ENCODE measurements at regions not wholly inside any gene's neighbourhood (a gene's known extent, or its start where the extent isn't known, plus 50 kb on each side); places are given as distances from the start of the nearest gene placed in this dataset.

DNA sequence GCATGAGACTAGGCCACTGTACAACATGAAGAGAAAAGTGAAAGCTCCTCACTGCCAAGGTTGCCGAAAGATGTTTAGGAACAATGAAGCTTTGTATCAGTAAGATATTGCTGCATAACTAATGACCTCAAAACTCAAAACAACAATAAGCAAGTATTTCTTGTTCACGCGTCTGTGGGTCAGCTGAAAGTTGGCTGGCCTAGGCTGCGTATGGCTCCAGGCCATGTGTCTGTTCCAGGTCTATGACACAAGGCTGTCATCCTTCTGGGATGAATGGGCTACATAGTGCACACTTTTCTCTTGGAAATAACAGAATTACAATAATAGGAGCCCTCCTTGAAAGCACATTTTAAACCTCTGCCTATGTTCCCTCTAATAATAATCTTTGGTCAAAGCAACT, 515.9 kb downstream of the PLPP3 start:
- Mint-ChIP-seq H3K4me3 (no peak overlapping the region), H3K4me1 (peaks cover 6% of the 10 kb centered on the region), H3K27ac (no peak overlapping the region), H3K36me3 (no peaks in the 10 kb centered on the region), H3K9me3 (no peaks in the 10 kb centered on the region), H3K27me3 (ENCODE audit: low read depth) (no peaks in the 10 kb centered on the region)
- no peak for TF ChIP-seq RORB (CRISPR knock-in tag; IDR thresholded peaks at IDR 0.05)
- TF ChIP-seq, protein P1, sequence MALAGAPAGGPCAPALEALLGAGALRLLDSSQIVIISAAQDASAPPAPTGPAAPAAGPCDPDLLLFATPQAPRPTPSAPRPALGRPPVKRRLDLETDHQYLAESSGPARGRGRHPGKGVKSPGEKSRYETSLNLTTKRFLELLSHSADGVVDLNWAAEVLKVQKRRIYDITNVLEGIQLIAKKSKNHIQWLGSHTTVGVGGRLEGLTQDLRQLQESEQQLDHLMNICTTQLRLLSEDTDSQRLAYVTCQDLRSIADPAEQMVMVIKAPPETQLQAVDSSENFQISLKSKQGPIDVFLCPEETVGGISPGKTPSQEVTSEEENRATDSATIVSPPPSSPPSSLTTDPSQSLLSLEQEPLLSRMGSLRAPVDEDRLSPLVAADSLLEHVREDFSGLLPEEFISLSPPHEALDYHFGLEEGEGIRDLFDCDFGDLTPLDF (CRISPR knock-in tag; IDR thresholded peaks at IDR 0.05), result no peak
- no peak for TF ChIP-seq NFYB (CRISPR knock-in tag; conservative IDR thresholded peaks at IDR 0.05; ENCODE audit: low read depth)
- TF ChIP-seq, protein P2, sequence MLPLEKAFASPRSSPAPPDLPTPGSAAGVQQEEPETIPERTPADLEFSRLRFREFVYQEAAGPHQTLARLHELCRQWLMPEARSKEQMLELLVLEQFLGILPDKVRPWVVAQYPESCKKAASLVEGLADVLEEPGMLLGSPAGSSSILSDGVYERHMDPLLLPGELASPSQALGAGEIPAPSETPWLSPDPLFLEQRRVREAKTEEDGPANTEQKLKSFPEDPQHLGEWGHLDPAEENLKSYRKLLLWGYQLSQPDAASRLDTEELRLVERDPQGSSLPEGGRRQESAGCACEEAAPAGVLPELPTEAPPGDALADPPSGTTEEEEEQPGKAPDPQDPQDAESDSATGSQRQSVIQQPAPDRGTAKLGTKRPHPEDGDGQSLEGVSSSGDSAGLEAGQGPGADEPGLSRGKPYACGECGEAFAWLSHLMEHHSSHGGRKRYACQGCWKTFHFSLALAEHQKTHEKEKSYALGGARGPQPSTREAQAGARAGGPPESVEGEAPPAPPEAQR (CRISPR knock-in tag; IDR thresholded peaks at IDR 0.05), result no peak
- TF ChIP-seq, protein P3, sequence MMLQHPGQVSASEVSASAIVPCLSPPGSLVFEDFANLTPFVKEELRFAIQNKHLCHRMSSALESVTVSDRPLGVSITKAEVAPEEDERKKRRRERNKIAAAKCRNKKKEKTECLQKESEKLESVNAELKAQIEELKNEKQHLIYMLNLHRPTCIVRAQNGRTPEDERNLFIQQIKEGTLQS (CRISPR knock-in tag; conservative IDR thresholded peaks at IDR 0.05), result no peak
- TF ChIP-seq, protein P4, sequence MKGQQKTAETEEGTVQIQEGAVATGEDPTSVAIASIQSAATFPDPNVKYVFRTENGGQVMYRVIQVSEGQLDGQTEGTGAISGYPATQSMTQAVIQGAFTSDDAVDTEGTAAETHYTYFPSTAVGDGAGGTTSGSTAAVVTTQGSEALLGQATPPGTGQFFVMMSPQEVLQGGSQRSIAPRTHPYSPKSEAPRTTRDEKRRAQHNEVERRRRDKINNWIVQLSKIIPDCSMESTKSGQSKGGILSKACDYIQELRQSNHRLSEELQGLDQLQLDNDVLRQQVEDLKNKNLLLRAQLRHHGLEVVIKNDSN (CRISPR knock-in tag; IDR thresholded peaks at IDR 0.05), result no peak
- TF ChIP-seq CREB1 (CRISPR knock-in tag; IDR thresholded peaks at IDR 0.05), result no peak
- no peak for TF ChIP-seq GRHL2 (CRISPR knock-in tag; IDR thresholded peaks at IDR 0.05; ENCODE audit: insufficient replicate concordance, severe bottlenecking)
- TF ChIP-seq, protein P5, sequence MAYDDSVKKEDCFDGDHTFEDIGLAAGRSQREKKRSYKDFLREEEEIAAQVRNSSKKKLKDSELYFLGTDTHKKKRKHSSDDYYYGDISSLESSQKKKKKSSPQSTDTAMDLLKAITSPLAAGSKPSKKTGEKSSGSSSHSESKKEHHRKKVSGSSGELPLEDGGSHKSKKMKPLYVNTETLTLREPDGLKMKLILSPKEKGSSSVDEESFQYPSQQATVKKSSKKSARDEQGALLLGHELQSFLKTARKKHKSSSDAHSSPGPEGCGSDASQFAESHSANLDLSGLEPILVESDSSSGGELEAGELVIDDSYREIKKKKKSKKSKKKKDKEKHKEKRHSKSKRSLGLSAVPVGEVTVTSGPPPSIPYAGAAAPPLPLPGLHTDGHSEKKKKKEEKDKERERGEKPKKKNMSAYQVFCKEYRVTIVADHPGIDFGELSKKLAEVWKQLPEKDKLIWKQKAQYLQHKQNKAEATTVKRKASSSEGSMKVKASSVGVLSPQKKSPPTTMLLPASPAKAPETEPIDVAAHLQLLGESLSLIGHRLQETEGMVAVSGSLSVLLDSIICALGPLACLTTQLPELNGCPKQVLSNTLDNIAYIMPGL (CRISPR knock-in tag; IDR thresholded peaks at IDR 0.05), result no peak
- TF ChIP-seq, protein P6, sequence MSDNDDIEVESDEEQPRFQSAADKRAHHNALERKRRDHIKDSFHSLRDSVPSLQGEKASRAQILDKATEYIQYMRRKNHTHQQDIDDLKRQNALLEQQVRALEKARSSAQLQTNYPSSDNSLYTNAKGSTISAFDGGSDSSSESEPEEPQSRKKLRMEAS (CRISPR knock-in tag; IDR thresholded peaks at IDR 0.05), result no peak
- TF ChIP-seq ZNF232 (CRISPR knock-in tag; IDR thresholded peaks at IDR 0.05), result no peak
- ChIA-PET CTCF (no interaction called here), POLR2A (no interaction called here)
- ATAC-seq (no peak), DNase-seq (ENCODE audit: low spot score) (no peak)

DNA sequence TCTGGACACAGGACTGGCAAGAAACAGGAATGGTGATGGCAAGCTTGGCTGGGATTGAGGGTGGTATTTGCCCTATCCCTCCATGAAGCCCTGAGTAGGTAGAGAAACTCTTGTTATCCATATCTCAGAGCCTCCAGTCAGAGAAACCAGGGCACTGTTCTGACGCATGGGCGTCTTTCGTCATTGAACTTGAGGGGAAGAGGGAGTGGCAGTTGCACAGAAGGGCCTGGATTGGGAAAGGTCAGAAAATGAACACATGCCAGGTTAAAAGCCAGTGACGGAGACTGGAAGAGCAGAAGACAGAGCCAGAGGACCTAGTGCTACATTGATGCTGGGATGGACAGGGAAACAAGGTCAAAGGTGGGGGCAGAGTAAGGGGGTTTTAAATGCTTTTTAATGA, 516.7 kb downstream of the PLPP3 start:
- peaks cover 6% of the 10 kb centered on the region for H3K4me1 Mint-ChIP-seq
- no peak overlapping the region for H3K4me3 Mint-ChIP-seq
- H3K27me3 Mint-ChIP-seq (ENCODE audit: low read depth), result no peaks in the 10 kb centered on the region
- no peaks in the 10 kb centered on the region for H3K36me3 Mint-ChIP-seq
- no peak for ATAC-seq
- POLR2A ChIA-PET, result no interaction called here
- H3K27ac Mint-ChIP-seq, result no peak overlapping the region
- CTCF ChIA-PET, result no interaction called here
- no peak for DNase-seq (ENCODE audit: low spot score)
- no peak for TF ChIP-seq FOXP1 (CRISPR knock-in tag; IDR thresholded peaks at IDR 0.05; ENCODE audit: borderline replicate concordance)
- TF ChIP-seq, protein P7, sequence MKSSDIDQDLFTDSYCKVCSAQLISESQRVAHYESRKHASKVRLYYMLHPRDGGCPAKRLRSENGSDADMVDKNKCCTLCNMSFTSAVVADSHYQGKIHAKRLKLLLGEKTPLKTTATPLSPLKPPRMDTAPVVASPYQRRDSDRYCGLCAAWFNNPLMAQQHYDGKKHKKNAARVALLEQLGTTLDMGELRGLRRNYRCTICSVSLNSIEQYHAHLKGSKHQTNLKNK (CRISPR knock-in tag; IDR thresholded peaks at IDR 0.05), result no peak
- TF ChIP-seq, protein P8, sequence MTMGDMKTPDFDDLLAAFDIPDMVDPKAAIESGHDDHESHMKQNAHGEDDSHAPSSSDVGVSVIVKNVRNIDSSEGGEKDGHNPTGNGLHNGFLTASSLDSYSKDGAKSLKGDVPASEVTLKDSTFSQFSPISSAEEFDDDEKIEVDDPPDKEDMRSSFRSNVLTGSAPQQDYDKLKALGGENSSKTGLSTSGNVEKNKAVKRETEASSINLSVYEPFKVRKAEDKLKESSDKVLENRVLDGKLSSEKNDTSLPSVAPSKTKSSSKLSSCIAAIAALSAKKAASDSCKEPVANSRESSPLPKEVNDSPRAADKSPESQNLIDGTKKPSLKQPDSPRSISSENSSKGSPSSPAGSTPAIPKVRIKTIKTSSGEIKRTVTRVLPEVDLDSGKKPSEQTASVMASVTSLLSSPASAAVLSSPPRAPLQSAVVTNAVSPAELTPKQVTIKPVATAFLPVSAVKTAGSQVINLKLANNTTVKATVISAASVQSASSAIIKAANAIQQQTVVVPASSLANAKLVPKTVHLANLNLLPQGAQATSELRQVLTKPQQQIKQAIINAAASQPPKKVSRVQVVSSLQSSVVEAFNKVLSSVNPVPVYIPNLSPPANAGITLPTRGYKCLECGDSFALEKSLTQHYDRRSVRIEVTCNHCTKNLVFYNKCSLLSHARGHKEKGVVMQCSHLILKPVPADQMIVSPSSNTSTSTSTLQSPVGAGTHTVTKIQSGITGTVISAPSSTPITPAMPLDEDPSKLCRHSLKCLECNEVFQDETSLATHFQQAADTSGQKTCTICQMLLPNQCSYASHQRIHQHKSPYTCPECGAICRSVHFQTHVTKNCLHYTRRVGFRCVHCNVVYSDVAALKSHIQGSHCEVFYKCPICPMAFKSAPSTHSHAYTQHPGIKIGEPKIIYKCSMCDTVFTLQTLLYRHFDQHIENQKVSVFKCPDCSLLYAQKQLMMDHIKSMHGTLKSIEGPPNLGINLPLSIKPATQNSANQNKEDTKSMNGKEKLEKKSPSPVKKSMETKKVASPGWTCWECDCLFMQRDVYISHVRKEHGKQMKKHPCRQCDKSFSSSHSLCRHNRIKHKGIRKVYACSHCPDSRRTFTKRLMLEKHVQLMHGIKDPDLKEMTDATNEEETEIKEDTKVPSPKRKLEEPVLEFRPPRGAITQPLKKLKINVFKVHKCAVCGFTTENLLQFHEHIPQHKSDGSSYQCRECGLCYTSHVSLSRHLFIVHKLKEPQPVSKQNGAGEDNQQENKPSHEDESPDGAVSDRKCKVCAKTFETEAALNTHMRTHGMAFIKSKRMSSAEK (CRISPR knock-in tag; IDR thresholded peaks at IDR 0.05; ENCODE audit: borderline replicate concordance), result no peak
- TF ChIP-seq, protein P9, sequence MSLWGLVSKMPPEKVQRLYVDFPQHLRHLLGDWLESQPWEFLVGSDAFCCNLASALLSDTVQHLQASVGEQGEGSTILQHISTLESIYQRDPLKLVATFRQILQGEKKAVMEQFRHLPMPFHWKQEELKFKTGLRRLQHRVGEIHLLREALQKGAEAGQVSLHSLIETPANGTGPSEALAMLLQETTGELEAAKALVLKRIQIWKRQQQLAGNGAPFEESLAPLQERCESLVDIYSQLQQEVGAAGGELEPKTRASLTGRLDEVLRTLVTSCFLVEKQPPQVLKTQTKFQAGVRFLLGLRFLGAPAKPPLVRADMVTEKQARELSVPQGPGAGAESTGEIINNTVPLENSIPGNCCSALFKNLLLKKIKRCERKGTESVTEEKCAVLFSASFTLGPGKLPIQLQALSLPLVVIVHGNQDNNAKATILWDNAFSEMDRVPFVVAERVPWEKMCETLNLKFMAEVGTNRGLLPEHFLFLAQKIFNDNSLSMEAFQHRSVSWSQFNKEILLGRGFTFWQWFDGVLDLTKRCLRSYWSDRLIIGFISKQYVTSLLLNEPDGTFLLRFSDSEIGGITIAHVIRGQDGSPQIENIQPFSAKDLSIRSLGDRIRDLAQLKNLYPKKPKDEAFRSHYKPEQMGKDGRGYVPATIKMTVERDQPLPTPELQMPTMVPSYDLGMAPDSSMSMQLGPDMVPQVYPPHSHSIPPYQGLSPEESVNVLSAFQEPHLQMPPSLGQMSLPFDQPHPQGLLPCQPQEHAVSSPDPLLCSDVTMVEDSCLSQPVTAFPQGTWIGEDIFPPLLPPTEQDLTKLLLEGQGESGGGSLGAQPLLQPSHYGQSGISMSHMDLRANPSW (CRISPR knock-in tag; conservative IDR thresholded peaks at IDR 0.05; ENCODE audit: low read depth), result no peak
- TF ChIP-seq ZNF671 (CRISPR knock-in tag; IDR thresholded peaks at IDR 0.05), result no peak
- no peak for TF ChIP-seq SOX15 (CRISPR knock-in tag; IDR thresholded peaks at IDR 0.05)
- no peak for TF ChIP-seq NFATC4 (CRISPR knock-in tag; IDR thresholded peaks at IDR 0.05)
- no peaks in the 10 kb centered on the region for H3K9me3 Mint-ChIP-seq
